ENCODE measurements at regions not wholly inside any gene's neighbourhood (a gene's known extent, or its start where the extent isn't known, plus 50 kb on each side); places are given as distances from the start of the nearest gene placed in this dataset.
"Not testable (repeated sequence)": the region's sequence is repeated elsewhere in the genome, so short reads cannot be mapped to it uniquely, and the experiment has no call there.

GRCh38 chr17:52606098-52606497, 447.6 kb upstream of the CA10 start:
- DNase-seq (ENCODE audit: low read depth in 2 of 2) = no peak

GRCh38 chr17:52604105-52604504, 445.6 kb upstream of the CA10 start:
- DNase-seq (ENCODE audit: low read depth in 2 of 2) = no peak

GRCh38 chr17:52597452-52598215, 439.1 kb upstream of the CA10 start:
- DNase-seq (ENCODE audit: low read depth in 2 of 2) = not testable (repeated sequence)

GRCh38 chr17:52594516-52594915, 436.0 kb upstream of the CA10 start:
- DNase-seq (ENCODE audit: low read depth in 2 of 2) = no peak

GRCh38 chr17:52546990-52547389, 388.5 kb upstream of the CA10 start:
- no peak for DNase-seq (ENCODE audit: low read depth in 2 of 2)

GRCh38 chr17:52546493-52546892, 388.0 kb upstream of the CA10 start:
- DNase-seq (ENCODE audit: low read depth in 2 of 2) = no peak

- DNase-seq (ENCODE audit: low read depth in 2 of 2) = no peak
Measured at GRCh38 chr17:52537421-52537820, 378.9 kb upstream of the CA10 start.

GRCh38 chr17:52536489-52536888, 378.0 kb upstream of the CA10 start:
- no peak for DNase-seq (ENCODE audit: low read depth in 2 of 2)

GRCh38 chr17:52532373-52532772, 373.9 kb upstream of the CA10 start:
- DNase-seq (ENCODE audit: low read depth in 2 of 2) = no peak

GRCh38 chr17:52524096-52524637, 365.7 kb upstream of the CA10 start:
- no peak for DNase-seq (ENCODE audit: low read depth in 2 of 2)

- no peak for DNase-seq (ENCODE audit: low read depth in 2 of 2)
Measured at GRCh38 chr17:52517176-52517575, 358.7 kb upstream of the CA10 start.

GRCh38 chr17:52515927-52516326, 357.4 kb upstream of the CA10 start:
- no peak for DNase-seq (ENCODE audit: low read depth in 2 of 2)

- no peak for DNase-seq (ENCODE audit: low read depth in 2 of 2)
Measured at GRCh38 chr17:52505601-52506000, 347.1 kb upstream of the CA10 start.

GRCh38 chr17:52504081-52504480, 345.6 kb upstream of the CA10 start:
- DNase-seq (ENCODE audit: low read depth in 2 of 2) = no peak

GRCh38 chr17:52495646-52496045, 337.1 kb upstream of the CA10 start:
- DNase-seq (ENCODE audit: low read depth in 2 of 2) = no peak

GRCh38 chr17:52482271-52482670, 323.8 kb upstream of the CA10 start:
- no peak for DNase-seq (ENCODE audit: low read depth in 2 of 2)

- no peak for DNase-seq (ENCODE audit: low read depth in 2 of 2)
Measured at GRCh38 chr17:52477824-52478699, 319.5 kb upstream of the CA10 start.

GRCh38 chr17:52476638-52477313, 318.3 kb upstream of the CA10 start:
- no peak for DNase-seq (ENCODE audit: low read depth in 2 of 2)

- peak in 1 of 2 donors; percentile 30 for DNase-seq (ENCODE audit: low read depth in 2 of 2)
Measured at GRCh38 chr17:52470553-52470952, 312.0 kb upstream of the CA10 start.

GRCh38 chr17:52465407-52465806, 306.9 kb upstream of the CA10 start:
- no peak for DNase-seq (ENCODE audit: low read depth in 2 of 2)

- no peak for DNase-seq (ENCODE audit: low read depth in 2 of 2)
Measured at GRCh38 chr17:52451294-52451861, 292.9 kb upstream of the CA10 start.

- no peak for DNase-seq (ENCODE audit: low read depth in 2 of 2)
Measured at GRCh38 chr17:52442350-52442749, 283.8 kb upstream of the CA10 start.

All from dermis microvascular lymphatic vessel endothelial cell (primary cell).